Myocyte (in vitro differentiated cells): ENCODE measurements at regions not wholly inside any gene's neighbourhood (a gene's known extent, or its start where the extent isn't known, plus 50 kb on each side); places are given as distances from the start of the nearest gene placed in this dataset.
A peak's percentile ranks its signal among the peaks of the same experiment; 100 is the strongest.
"Not testable (repeated sequence)": the region's sequence is repeated elsewhere in the genome, so short reads cannot be mapped to it uniquely, and the experiment has no call there.

ENCODE experiments used
- DNase-seq: peaks from one replicate; pipeline ENCODE4 v3.0.0-alpha.2; 2012; ENCODE audit warnings: low read depth

DNA sequence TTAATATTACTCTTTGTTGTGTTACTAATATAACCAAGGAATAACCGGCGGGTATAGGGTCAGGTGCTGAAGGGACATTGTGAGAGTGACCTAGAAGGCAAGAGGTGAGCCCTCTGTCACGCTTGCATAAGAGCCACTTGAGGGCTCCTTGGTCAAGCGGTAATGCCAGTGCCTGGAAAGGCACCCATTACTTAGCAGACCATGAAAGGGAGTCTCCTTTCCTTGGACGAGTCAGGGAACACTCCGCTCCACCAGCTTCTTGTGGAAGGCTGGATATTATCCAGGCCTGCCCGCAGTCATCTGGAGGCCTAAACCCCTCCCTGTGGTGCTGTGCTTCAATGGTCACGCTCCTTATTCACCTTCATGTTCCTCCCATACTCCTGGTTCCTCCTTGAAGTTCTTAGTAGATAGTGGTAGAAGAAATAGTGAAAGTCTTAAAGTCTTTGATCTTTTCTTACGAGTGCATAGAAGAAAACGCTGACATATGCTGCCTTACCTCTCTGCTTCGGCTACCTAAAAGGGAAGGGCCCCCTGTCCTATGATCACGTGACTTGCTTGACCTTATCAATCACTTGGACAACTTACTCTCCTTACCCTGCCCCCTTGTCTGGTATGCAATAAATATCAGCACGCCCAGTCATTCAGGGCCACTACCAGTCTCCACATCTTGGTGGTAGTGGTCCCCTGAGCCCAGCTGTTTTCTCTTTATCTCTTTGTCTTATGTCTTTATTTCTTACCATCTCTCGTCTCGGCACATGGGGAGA, 59.6 kb upstream of the DMRTB1 start:
- not testable (repeated sequence) for DNase-seq

DNA sequence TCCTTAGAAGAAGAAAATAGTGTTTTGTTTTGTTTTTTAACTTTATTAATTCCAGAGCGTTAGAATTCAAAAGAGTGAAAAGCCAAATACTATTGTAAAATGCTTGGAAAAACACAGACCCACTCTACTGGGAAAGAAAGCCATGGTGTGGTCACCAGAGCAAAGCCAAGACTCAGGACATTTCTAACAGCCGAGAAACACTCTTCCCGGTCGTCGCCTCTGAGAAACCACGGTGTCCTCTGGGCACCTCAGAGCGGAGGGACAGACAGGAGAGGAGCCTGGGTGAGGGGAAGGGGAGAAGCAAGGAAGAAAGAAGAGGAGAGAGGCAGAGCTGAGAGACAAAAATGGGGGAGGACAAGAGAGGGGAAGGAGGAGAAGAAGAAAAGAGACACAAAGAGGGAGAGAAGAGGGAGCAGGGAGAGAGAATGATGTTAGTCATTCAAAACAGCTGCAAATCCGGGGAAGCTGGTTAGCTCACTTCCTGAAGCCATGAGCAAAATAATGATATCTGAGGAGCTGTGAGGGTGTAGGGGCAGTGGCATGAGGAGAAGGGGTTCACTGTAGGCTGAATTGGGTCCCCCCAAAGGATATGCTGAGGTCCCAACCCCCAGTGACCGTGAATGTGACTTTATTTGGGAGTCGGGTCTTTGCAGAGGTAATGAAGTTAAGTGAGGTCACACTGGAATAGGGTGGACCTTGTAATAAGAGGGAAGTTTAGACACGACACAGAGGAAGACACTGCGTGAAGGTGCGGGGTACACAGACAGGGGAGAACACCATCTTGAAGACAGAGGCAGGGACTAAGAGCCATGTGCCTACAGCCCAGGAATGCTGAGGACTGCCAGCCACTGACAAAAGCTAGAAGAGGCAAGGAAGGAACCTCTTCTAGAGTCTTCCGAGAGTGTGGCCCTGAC, 58.2 kb upstream of the DMRTB1 start:
- DNase-seq, result peak; percentile 52

DNA sequence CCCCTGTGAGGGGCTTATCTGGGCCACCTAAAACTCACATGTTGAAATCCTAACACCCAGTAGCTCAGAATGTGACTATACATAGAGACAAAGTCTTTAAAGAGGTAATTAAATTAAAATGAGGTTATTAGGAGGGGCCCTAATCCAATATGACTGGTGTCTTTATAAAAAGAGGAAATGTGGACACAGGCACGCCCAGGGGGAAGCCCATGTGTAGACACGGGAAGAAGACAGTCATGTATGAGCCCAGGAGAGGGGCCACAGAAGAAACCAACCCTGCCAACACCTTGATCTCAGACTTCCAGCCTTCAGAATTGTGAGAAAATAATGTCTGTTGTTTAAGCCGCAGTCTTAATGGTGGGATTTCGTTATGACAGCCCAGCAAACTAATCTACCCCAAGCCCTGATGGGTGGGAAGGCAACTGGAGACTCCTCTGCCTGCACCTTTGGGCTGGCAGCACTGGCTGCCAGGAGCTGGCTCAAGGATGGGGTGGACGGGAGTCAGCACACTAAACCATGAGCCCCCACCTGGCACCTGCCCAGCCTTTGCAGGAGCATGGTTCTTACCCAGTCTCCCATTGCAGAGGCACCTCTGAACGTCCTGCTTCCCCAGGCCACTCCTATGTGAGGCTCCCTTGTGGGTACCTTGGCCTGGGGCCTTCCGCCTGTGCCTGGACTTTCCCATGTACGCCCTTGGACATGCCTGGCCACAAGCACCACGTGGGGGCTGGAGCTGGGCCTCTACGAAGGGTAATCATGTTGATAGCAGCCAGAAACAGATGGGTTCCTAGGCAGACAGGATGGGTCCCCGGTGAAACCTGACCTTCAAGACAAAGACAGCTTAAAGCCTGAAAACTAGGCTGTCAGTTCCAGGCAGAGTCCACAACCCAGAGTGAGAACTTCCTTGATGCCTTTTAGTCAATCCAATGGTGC, 57.1 kb upstream of the DMRTB1 start:
- DNase-seq, result no peak

DNA sequence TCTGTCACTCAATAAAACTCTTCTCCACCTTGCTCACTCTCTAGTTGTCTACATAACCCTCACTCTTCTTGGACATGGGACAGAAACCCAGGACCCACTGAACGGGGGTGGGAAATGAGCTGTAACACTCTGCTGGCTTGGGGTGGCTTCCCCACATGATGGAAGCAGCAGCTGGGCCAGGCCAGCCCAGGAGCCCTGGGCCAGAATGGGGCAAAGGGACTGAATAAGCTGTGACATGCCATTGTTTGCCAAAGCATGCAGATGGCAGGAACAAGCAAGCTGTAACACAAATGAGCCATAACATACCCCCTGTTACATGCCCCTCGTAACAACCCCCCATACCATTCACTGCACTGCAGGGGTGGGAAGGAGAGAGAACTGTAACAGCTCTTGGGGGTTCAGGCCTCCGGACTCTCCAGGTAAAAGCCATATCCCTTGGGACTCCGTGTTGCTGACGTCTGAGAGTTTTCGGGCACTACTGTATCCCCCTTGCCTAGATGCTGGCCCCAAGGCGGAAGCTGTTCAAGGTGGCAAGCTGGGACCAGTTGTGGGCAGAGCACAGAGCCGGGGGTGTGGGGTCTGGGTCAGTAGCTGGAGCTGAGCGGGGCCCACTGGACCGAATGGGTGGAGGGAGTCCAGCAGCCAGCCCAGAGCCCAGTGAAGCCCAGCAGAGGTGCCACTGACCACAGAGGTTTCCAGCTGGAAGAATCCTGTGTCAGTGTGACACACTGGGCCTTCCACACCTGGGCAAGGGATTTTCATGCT, 56.1 kb upstream of the DMRTB1 start:
- no peak for DNase-seq

DNA sequence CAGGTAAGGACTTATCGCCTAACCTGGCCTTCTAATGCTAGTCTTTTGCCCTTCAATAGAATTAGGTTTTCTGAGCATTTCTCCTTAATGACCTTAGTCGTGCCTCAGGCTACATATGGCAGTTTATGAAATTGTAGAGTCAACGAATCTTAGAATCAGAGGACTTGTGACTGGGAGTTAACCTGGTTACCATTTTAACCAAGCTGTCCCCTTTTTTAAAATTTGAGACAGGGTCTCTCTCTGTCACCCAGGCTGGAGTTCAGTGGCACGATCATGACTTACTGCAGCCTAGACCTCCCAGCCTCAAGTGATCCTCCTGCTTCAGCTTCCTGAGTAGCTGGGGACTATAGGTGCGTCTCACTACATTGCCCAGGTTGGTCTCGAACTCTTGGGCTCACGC, 53.5 kb upstream of the DMRTB1 start:
- DNase-seq, result no peak

DNA sequence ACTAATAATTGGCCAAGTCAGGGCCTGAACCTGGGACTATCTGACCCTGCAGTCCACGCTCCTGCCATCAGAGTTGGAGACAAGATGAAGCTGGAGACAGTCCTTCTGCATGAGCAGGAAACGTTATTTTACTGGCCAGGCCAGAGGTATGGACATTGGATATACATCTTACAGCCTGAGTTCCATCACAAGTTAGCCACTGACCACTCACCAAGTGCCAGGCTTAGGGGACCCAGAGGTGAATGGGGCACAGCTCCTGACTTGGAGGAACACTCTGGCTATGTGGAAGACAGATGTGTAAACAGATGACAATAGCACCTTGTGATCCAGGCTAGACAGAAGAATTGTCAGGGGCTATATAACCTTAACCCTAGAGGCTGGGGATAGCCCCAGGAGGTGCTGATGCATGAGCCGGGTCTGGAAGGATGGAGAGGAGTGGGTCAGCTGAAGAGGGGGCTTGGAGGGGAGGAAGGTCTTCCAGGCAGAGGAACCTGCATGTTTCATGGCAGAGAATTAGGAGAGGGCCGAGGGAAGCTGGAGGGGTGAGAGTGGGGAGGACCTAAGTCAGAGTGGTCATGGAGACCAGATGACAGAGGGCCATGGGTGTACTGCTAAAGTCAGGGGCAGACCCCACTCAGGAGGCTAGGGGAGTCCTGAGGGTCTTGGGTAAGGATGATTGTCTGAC, 52.5 kb upstream of the DMRTB1 start:
- no peak for DNase-seq

DNA sequence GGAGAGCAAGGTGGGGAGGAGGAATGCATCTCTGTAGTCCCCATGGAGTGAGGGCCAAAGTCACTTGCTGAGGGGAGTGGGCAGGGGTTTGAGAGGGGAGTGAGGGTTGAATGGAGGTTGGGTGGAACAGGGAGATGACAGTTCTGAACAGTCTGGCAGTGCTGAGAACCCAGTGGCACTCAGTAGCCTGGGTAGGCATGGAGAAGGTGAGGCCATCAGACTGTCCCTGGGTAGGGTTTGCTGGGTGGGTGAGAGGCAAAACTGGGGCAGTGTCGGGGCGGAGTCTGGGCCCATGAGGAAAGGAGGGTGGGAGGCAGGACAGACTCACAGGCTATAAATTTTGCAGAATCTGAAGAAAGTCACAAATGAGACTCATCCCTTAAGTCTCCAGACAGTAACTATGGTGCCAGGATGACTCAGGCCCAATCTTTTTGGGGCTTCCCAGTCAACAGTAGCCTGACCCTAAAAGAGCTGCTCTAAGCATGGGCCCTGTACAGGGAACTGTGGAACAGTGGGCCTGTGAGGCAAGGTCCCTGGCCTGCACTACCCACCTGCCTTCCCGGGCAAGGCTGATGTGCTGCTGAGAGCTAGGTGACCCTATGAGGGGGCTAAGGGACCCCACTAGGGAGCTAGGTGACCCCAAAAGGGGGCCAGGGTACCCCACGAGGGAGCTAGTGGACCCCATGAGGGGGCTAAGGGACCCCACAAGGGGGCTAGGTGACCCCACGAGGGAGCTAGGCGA, 51.0 kb upstream of the DMRTB1 start:
- no peak for DNase-seq

DNA sequence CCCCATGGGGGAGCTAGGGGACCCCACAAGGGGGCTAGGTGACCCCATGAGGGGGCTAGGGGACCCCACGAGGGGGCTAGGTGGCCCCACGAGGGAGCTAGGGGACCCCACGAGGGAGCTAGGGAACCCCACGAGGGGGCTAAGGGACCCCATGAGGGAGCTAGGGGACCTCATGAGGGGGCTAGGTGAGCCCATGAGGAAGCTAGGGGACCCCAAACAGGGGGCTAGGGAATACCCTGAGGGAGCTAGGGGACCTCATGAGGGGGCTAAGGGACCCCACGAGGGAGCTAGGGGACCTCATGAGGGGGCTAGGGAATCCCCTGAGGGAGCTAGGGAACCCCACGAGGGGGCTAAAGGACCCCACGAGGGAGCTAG, 50.5 kb upstream of the DMRTB1 start:
- DNase-seq, result no peak

DNA sequence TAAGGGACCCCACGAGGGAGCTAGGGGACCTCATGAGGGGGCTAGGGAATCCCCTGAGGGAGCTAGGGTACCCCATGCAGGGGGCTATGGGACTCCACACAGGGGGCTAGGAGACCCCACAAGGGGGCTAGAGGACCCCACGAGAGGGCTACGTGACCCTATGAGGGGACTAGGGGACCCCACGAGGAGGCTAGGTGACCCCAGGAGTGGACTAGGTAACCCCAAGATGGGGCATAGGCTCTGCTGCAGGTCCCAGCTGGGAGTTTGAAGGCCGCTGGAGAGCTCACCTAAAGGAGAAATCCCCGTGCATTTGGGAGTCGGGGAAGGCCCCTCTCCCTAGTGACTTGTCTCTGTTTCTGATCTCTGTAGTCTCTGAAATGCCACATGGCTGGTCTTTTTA, 50.0 kb upstream of the DMRTB1 start:
- DNase-seq, result no peak
